Gastroesophageal sphincter (tissue), 3 donors: ENCODE measurements at regions not wholly inside any gene's neighbourhood (a gene's known extent, or its start where the extent isn't known, plus 50 kb on each side); places are given as distances from the start of the nearest gene placed in this dataset.

Experiments
- POLR2A ChIP-seq, 2 donors: fragments of 450-650 bp; IDR thresholded peaks; one replicate each; pipeline ENCODE4 v1.6.1; 2017; ENCODE audit warnings: antibody characterized with exemption in 2 of 2, mild to moderate bottlenecking in 2 of 2, moderate library complexity in 1 of 2
- POLR2AphosphoS5 ChIP-seq: sonication (generic); formaldehyde crosslinking; IDR thresholded peaks from one replicate; pipeline ENCODE4 v1.6.1; 2017; ENCODE audit warnings: antibody characterized with exemption
- TF ChIP-seq, protein P1 (sequence below), 4 experiments: fragments of 200-600 bp in 2 of 4; fragments of 450-650 bp in 2 of 4; sonication (generic) in 1 of 4; IDR thresholded peaks; one replicate each; pipeline ENCODE4 v1.5.1; 2017 to 2019; ENCODE audit warnings: antibody characterized with exemption in 4 of 4, mild to moderate bottlenecking in 2 of 4, moderate library complexity in 2 of 4

DNA sequence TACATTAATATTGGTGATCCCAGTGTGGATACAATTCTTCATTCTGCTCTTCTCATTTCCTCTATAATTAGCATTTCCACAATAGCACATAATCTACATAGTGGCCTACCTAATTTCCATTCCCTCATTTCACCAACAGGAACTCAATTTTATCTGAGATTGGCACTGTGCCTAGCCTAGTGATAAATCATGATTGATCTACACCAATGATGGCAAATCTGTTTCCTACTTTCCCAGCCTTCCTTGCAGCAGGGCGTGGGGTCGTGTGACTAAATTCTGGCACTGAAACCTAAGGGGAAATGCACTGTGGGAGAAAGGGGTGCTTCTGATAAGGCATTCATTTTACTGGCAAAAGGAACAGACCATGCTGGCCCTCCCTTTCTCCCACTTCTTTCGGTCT lies 66.6 kb upstream of the TOM1L1 start:
- TF ChIP-seq, protein P1, sequence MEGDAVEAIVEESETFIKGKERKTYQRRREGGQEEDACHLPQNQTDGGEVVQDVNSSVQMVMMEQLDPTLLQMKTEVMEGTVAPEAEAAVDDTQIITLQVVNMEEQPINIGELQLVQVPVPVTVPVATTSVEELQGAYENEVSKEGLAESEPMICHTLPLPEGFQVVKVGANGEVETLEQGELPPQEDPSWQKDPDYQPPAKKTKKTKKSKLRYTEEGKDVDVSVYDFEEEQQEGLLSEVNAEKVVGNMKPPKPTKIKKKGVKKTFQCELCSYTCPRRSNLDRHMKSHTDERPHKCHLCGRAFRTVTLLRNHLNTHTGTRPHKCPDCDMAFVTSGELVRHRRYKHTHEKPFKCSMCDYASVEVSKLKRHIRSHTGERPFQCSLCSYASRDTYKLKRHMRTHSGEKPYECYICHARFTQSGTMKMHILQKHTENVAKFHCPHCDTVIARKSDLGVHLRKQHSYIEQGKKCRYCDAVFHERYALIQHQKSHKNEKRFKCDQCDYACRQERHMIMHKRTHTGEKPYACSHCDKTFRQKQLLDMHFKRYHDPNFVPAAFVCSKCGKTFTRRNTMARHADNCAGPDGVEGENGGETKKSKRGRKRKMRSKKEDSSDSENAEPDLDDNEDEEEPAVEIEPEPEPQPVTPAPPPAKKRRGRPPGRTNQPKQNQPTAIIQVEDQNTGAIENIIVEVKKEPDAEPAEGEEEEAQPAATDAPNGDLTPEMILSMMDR (IDR thresholded peaks at IDR 0.05) = no peak
- TF ChIP-seq POLR2AphosphoS5 = no peak
- TF ChIP-seq POLR2A (IDR thresholded peaks at IDR 0.05) = no peak
